ENCODE measurements at regions not wholly inside any gene's neighbourhood (a gene's known extent, or its start where the extent isn't known, plus 50 kb on each side); places are given as distances from the start of the nearest gene placed in this dataset.

DNA sequence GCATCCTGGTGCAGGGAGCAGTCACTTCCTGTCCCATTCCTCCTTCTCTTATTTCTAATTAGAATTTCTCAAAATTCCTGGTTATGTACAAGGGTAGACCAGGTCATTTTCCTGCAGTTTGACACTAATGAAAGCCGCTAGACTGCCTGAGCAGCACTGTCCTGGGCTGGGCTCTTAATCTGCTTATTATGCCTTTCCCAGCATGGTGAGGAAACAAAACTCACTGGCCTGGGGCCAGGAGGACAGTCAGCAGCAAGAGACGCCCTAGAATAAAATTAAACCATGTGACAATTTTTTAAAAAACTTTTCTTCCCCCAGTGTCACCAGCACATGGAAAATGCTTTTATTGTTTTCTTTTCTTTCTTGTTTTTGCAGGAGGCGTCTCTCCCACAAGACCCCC, 647.5 kb downstream of the TYW1 start:
- no TSS peak for BruUV-seq (replicated peaks)
- H3K4me1 ChIP-seq (ENCODE audit: insufficient read depth, low read length, poor library complexity, severe bottlenecking): no peaks in the 10 kb centered on the region
- peak; percentile 50 for DNase-seq (ENCODE audit: low spot score)
- CTCF ChIA-PET: no interaction called here
- POLR2A ChIA-PET (ENCODE audit: low non-redundant PET): no interaction called here
- intact Hi-C loops (cut with micrococcal nuclease; ENCODE audit: unreplicated experiment): no loop called here
- no peaks in the 10 kb centered on the region for H3K9me3 ChIP-seq (ENCODE audit: low read depth, low read length, poor library complexity, severe bottlenecking)
- no peaks in the 10 kb centered on the region for H3K27me3 ChIP-seq (replicated peaks; ENCODE audit: insufficient read depth, low read depth, low read length, poor library complexity)
- H3K27ac ChIP-seq (ENCODE audit: low read depth, low read length, poor library complexity, severe bottlenecking): no peak overlapping the region
- TF ChIP-seq, protein P1, sequence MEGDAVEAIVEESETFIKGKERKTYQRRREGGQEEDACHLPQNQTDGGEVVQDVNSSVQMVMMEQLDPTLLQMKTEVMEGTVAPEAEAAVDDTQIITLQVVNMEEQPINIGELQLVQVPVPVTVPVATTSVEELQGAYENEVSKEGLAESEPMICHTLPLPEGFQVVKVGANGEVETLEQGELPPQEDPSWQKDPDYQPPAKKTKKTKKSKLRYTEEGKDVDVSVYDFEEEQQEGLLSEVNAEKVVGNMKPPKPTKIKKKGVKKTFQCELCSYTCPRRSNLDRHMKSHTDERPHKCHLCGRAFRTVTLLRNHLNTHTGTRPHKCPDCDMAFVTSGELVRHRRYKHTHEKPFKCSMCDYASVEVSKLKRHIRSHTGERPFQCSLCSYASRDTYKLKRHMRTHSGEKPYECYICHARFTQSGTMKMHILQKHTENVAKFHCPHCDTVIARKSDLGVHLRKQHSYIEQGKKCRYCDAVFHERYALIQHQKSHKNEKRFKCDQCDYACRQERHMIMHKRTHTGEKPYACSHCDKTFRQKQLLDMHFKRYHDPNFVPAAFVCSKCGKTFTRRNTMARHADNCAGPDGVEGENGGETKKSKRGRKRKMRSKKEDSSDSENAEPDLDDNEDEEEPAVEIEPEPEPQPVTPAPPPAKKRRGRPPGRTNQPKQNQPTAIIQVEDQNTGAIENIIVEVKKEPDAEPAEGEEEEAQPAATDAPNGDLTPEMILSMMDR (conservative IDR thresholded peaks at IDR 0.05; ENCODE audit: low read depth, low read length): no peak
- TF ChIP-seq EZH2 (IDR thresholded peaks at IDR 0.05; ENCODE audit: borderline replicate concordance, low read depth, low read length, poor library complexity, severe bottlenecking): no peak
- H3K36me3 ChIP-seq (ENCODE audit: insufficient read depth, low read length, poor library complexity, severe bottlenecking): no peaks in the 10 kb centered on the region
- H3K4me3 ChIP-seq (ENCODE audit: low read depth, low read length, poor library complexity, severe bottlenecking): no peak overlapping the region

DNA sequence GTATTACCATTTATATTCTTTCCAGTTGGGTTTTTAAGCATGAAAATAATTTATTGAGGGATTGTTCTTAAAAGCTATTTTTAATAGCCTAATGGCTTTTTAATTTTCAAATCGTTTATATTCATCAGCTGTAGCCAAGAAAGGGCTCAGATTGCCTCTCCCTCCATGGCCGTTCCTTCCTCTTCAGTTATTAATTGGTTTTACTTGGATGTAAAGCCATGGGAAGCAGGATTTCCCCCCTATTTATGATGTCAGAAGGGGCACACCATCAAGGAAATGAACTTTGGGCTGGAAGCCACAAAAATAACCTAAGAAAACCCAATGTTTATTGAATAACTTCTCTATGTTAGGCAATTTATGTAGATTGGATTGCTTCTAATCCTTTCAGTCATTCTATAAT, 656.3 kb downstream of the TYW1 start:
- H3K9me3 ChIP-seq (ENCODE audit: low read depth, low read length, poor library complexity, severe bottlenecking): no peaks in the 10 kb centered on the region
- BruUV-seq (replicated peaks): no TSS peak
- no peak for DNase-seq (ENCODE audit: low spot score)
- H3K27ac ChIP-seq (ENCODE audit: low read depth, low read length, poor library complexity, severe bottlenecking): no peak overlapping the region
- H3K27me3 ChIP-seq (replicated peaks; ENCODE audit: insufficient read depth, low read depth, low read length, poor library complexity): no peaks in the 10 kb centered on the region
- H3K4me3 ChIP-seq (ENCODE audit: low read depth, low read length, poor library complexity, severe bottlenecking): no peak overlapping the region
- CTCF ChIA-PET: no interaction called here
- POLR2A ChIA-PET (ENCODE audit: low non-redundant PET): no interaction called here
- TF ChIP-seq EZH2 (IDR thresholded peaks at IDR 0.05; ENCODE audit: borderline replicate concordance, low read depth, low read length, poor library complexity, severe bottlenecking): no peak
- TF ChIP-seq, protein P1 (conservative IDR thresholded peaks at IDR 0.05; ENCODE audit: low read depth, low read length): no peak
- no peaks in the 10 kb centered on the region for H3K4me1 ChIP-seq (ENCODE audit: insufficient read depth, low read length, poor library complexity, severe bottlenecking)
- H3K36me3 ChIP-seq (ENCODE audit: insufficient read depth, low read length, poor library complexity, severe bottlenecking): no peaks in the 10 kb centered on the region
- intact Hi-C loops (cut with micrococcal nuclease; ENCODE audit: unreplicated experiment): no loop called here

- Histone ChIP-seq H3K27ac (ENCODE audit: low read depth, low read length, poor library complexity, severe bottlenecking) (no peak overlapping the region), H3K4me3 (ENCODE audit: low read depth, low read length, poor library complexity, severe bottlenecking) (no peak overlapping the region), H3K4me1 (ENCODE audit: insufficient read depth, low read length, poor library complexity, severe bottlenecking) (no peaks in the 10 kb centered on the region), H3K36me3 (ENCODE audit: insufficient read depth, low read length, poor library complexity, severe bottlenecking) (no peaks in the 10 kb centered on the region), H3K9me3 (ENCODE audit: low read depth, low read length, poor library complexity, severe bottlenecking) (no peaks in the 10 kb centered on the region), H3K27me3 (replicated peaks; ENCODE audit: insufficient read depth, low read depth, low read length, poor library complexity) (no peaks in the 10 kb centered on the region)
- no TSS peak for BruUV-seq (replicated peaks)
- intact Hi-C loops (cut with micrococcal nuclease; ENCODE audit: unreplicated experiment): no loop called here
- DNase-seq (ENCODE audit: low spot score): no peak
- ChIA-PET POLR2A (ENCODE audit: low non-redundant PET) (no interaction called here), CTCF (no interaction called here)
- TF ChIP-seq EZH2 (IDR thresholded peaks at IDR 0.05; ENCODE audit: borderline replicate concordance, low read depth, low read length, poor library complexity, severe bottlenecking): no peak
- TF ChIP-seq, protein P1 (conservative IDR thresholded peaks at IDR 0.05; ENCODE audit: low read depth, low read length): no peak
Measured at GRCh38 chr7:67653856-67654454, 657.3 kb downstream of the TYW1 start.

All from A673 (cell line).